ENCODE measurements at regions not wholly inside any gene's neighbourhood (a gene's known extent, or its start where the extent isn't known, plus 50 kb on each side); places are given as distances from the start of the nearest gene placed in this dataset.

DNA sequence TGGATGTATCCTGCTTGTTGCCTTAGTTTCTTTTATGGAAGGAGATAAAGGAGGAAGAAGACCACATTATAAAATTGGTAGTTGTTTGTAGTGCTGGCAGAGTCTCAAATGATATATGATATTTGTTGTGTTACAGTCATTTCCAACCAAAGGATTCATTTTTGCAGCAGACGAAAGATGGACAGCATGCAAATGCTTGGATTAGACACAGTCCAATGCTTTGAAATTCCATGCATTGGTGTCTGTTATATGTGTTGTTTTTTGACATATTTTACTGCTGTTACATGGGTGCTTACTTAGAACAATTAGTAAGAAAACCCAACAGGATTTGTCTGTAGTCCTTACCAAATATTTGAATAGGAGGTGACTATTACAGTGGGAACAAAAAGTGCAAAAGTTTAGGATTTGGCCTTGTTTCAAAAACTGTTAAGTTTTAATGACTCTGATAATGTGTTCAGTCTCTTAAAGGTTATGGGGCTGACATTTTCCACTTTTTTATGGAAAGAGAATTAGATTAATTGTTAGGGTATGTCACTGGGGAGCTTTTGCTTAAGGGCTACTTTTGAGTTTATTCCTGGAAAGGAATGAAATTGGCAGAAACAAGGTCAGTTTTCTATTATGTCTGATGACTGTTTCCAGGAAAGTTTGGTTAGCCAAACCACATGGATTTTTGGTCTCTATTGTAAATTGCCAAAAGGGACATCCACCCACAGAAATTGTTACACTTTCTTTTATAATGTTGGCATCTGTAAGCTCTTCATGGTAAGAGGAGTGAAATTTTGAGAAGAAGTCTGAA, 229.4 kb upstream of the MMADHC start:
- H3K4me3 ChIP-seq (ENCODE audit: low read length) = no peak overlapping the region
- no peak for ATAC-seq
- no peaks in the 10 kb centered on the region for H3K36me3 ChIP-seq (ENCODE audit: control insufficient read depth, insufficient read depth, low read length)
- TF ChIP-seq, protein P1, sequence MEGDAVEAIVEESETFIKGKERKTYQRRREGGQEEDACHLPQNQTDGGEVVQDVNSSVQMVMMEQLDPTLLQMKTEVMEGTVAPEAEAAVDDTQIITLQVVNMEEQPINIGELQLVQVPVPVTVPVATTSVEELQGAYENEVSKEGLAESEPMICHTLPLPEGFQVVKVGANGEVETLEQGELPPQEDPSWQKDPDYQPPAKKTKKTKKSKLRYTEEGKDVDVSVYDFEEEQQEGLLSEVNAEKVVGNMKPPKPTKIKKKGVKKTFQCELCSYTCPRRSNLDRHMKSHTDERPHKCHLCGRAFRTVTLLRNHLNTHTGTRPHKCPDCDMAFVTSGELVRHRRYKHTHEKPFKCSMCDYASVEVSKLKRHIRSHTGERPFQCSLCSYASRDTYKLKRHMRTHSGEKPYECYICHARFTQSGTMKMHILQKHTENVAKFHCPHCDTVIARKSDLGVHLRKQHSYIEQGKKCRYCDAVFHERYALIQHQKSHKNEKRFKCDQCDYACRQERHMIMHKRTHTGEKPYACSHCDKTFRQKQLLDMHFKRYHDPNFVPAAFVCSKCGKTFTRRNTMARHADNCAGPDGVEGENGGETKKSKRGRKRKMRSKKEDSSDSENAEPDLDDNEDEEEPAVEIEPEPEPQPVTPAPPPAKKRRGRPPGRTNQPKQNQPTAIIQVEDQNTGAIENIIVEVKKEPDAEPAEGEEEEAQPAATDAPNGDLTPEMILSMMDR (IDR thresholded peaks at IDR 0.05) = no peak
- H3K9me3 ChIP-seq (ENCODE audit: control insufficient read depth, insufficient read depth, low read length) = no peaks in the 10 kb centered on the region
- H3K4me1 Mint-ChIP-seq = no peaks in the 10 kb centered on the region
- 96% methylated on average over 1 of the region's 1 CpG for WGBS (ENCODE audit: insufficient coverage)
- H3K27ac ChIP-seq (ENCODE audit: low read length) = no peak overlapping the region
- H3K4me1 ChIP-seq (ENCODE audit: control insufficient read depth, insufficient read depth, low read length) = no peaks in the 10 kb centered on the region
- no peak for DNase-seq
- no peak overlapping the region for H3K27ac Mint-ChIP-seq
- H3K27me3 ChIP-seq (ENCODE audit: control insufficient read depth, insufficient read depth, low read length) = no peaks in the 10 kb centered on the region
- intact Hi-C loops (cut with micrococcal nuclease) = no loop called here
- no peaks in the 10 kb centered on the region for H3K36me3 Mint-ChIP-seq
- peaks cover 8 to 12% of the 10 kb centered on the region in 2 donors for H3K9me3 Mint-ChIP-seq
- H3K4me3 Mint-ChIP-seq = no peak overlapping the region
- H3K27me3 Mint-ChIP-seq (ENCODE audit: low read depth in 2 of 2) = no peaks in the 10 kb centered on the region

DNA sequence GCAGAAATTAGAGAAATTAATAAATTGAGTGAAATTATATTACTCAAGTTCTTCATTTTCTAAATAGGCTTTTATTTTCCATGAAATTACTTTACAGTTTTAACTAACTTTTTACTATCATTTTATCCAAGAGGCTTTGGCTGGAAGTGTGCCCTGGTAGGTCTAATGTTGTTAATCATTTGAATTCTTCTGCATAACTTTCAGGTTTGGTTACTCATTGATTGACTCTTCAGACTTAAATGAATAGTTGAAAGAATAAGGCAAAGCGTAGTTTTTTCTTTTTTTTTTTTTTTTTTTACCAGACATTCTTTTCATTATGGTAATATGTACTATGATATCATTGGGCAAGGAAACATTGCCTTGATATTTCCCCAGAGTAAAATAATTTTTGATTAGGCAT, 228.4 kb upstream of the MMADHC start:
- no peak overlapping the region for H3K27ac ChIP-seq (ENCODE audit: low read length)
- H3K9me3 Mint-ChIP-seq = peaks cover 8 to 12% of the 10 kb centered on the region in 2 donors
- no peaks in the 10 kb centered on the region for H3K36me3 ChIP-seq (ENCODE audit: control insufficient read depth, insufficient read depth, low read length)
- H3K27me3 ChIP-seq (ENCODE audit: control insufficient read depth, insufficient read depth, low read length) = no peaks in the 10 kb centered on the region
- no peaks in the 10 kb centered on the region for H3K27me3 Mint-ChIP-seq (ENCODE audit: low read depth in 2 of 2)
- WGBS (ENCODE audit: insufficient coverage) = no CpG with 5 or more reads among the region's 1 CpG
- DNase-seq (no peak), ATAC-seq (no peak)
- TF ChIP-seq, protein P1 (IDR thresholded peaks at IDR 0.05) = no peak
- no peaks in the 10 kb centered on the region for H3K4me1 ChIP-seq (ENCODE audit: control insufficient read depth, insufficient read depth, low read length)
- H3K4me3 Mint-ChIP-seq = no peak overlapping the region
- no peaks in the 10 kb centered on the region for H3K4me1 Mint-ChIP-seq
- intact Hi-C loops (cut with micrococcal nuclease) = no loop called here
- no peak overlapping the region for H3K4me3 ChIP-seq (ENCODE audit: low read length)
- no peaks in the 10 kb centered on the region for H3K9me3 ChIP-seq (ENCODE audit: control insufficient read depth, insufficient read depth, low read length)
- H3K27ac Mint-ChIP-seq = no peak overlapping the region
- H3K36me3 Mint-ChIP-seq = no peaks in the 10 kb centered on the region

DNA sequence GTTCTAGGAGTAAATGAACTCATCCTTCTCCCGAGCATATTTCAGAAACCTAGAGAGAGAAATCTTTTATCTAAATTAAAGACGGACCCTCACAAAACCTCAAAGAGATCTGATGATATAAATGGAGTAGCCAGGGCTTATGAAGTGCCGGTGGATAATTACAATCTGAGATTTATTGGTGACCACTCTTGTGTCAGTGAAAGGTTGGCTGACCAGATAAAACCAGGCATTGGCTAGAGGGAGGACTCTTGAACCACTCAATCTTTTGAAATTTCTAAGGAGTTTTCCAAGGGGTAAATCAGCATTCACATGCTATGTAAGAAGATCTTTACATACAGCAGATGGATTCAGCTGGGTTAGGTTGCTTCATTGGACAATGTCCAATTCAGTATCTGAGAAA, 227.3 kb upstream of the MMADHC start:
- Mint-ChIP-seq H3K4me3 (no peak overlapping the region), H3K9me3 (peaks cover 11 to 15% of the 10 kb centered on the region in 2 donors), H3K27ac (no peak overlapping the region), H3K27me3 (ENCODE audit: low read depth in 2 of 2) (no peaks in the 10 kb centered on the region), H3K36me3 (no peaks in the 10 kb centered on the region), H3K4me1 (no peaks in the 10 kb centered on the region)
- WGBS (ENCODE audit: insufficient coverage) = 95% methylated on average over 1 of the region's 3 CpGs
- no peak overlapping the region for H3K27ac ChIP-seq (ENCODE audit: low read length)
- H3K4me3 ChIP-seq (ENCODE audit: low read length) = no peak overlapping the region
- intact Hi-C loops (cut with micrococcal nuclease) = no loop called here
- no peaks in the 10 kb centered on the region for H3K36me3 ChIP-seq (ENCODE audit: control insufficient read depth, insufficient read depth, low read length)
- H3K27me3 ChIP-seq (ENCODE audit: control insufficient read depth, insufficient read depth, low read length) = no peaks in the 10 kb centered on the region
- ATAC-seq = no peak
- TF ChIP-seq, protein P1 (IDR thresholded peaks at IDR 0.05) = no peak
- no peaks in the 10 kb centered on the region for H3K9me3 ChIP-seq (ENCODE audit: control insufficient read depth, insufficient read depth, low read length)
- DNase-seq = no peak
- no peaks in the 10 kb centered on the region for H3K4me1 ChIP-seq (ENCODE audit: control insufficient read depth, insufficient read depth, low read length)

DNA sequence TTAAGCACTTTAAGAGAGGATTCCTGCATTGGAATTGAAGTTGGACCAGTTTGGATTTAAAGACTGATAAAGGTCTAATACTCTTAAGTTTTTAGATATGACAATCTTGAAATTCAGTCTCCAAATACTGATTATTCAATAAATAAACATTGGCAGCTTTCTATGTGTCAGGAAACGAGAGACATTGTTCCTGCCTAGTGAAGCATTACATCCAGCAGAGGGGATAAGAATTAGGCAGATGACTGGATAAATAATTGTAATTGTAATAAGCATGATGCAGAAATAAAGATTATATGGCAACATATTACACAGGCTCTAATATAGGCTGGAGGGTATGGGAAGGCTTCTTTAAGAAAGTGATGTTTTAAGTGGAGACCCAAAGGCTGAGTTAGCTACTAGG, 226.5 kb upstream of the MMADHC start:
- H3K27me3 Mint-ChIP-seq (ENCODE audit: low read depth in 2 of 2) = no peaks in the 10 kb centered on the region

More for the DNA sequence above, 226.5 kb upstream of the MMADHC start:
- Histone ChIP-seq H3K27ac (ENCODE audit: low read length) (no peak overlapping the region), H3K36me3 (ENCODE audit: control insufficient read depth, insufficient read depth, low read length) (no peaks in the 10 kb centered on the region), H3K9me3 (ENCODE audit: control insufficient read depth, insufficient read depth, low read length) (no peaks in the 10 kb centered on the region), H3K4me1 (ENCODE audit: control insufficient read depth, insufficient read depth, low read length) (no peaks in the 10 kb centered on the region), H3K27me3 (ENCODE audit: control insufficient read depth, insufficient read depth, low read length) (no peaks in the 10 kb centered on the region), H3K4me3 (ENCODE audit: low read length) (no peak overlapping the region)
- TF ChIP-seq, protein P1 (IDR thresholded peaks at IDR 0.05) = no peak
- WGBS (ENCODE audit: insufficient coverage) = 80% methylated on average over 1 of the region's 1 CpG
- H3K36me3 Mint-ChIP-seq = no peaks in the 10 kb centered on the region
- intact Hi-C loops (cut with micrococcal nuclease) = no loop called here
- peaks cover 13% of the 10 kb centered on the region in 2 donors for H3K9me3 Mint-ChIP-seq
- H3K4me3 Mint-ChIP-seq = no peak overlapping the region
- ATAC-seq (no peak), DNase-seq (no peak)
- H3K27ac Mint-ChIP-seq = no peak overlapping the region
- H3K4me1 Mint-ChIP-seq = no peaks in the 10 kb centered on the region
